DND-41 (cell line): ENCODE measurements at regions not wholly inside any gene's neighbourhood (a gene's known extent, or its start where the extent isn't known, plus 50 kb on each side); places are given as distances from the start of the nearest gene placed in this dataset.

ENCODE experiments used
- ATAC-seq: fragments of 200-7000 bp; cut with Tn5 transposase; 3 replicates; pipeline ENCODE4 v1.9.1; 2021; ENCODE audit warnings: low read depth; ENCODE audit not compliant: insufficient read depth
- DNase-seq: peaks from one replicate; pipeline ENCODE4 v3.0.0-alpha.2; 2020
- H2AFZ ChIP-seq: 2 replicates; pipeline ENCODE4 v1.6.0; 2012; ENCODE audit warnings: low read depth, low read length
- H3K27ac ChIP-seq: 2 replicates; pipeline ENCODE4 v1.5.1; 2012; ENCODE audit warnings: low read length, inconsistent platforms
- H3K27me3 ChIP-seq: fragments of 200-600 bp; sonication (generic); 2 replicates; pipeline ENCODE4 v1.6.0; 2012; ENCODE audit warnings: low read length, mild to moderate bottlenecking, inconsistent platforms; ENCODE audit not compliant: insufficient read depth, poor library complexity
- H3K36me3 ChIP-seq: 2 replicates; pipeline ENCODE4 v1.5.1; 2012; ENCODE audit warnings: low read length, inconsistent platforms; ENCODE audit not compliant: insufficient read depth
- H3K4me1 ChIP-seq: 2 replicates; pipeline ENCODE4 v1.5.1; 2012; ENCODE audit warnings: mild to moderate bottlenecking, low read length; ENCODE audit not compliant: insufficient read depth
- H3K4me2 ChIP-seq: 2 replicates; pipeline ENCODE4 v1.6.0; 2012; ENCODE audit warnings: mild to moderate bottlenecking, moderate library complexity, low read length, inconsistent platforms; ENCODE audit not compliant: insufficient read depth
- H3K4me3 ChIP-seq, 2 experiments: fragments of 200-600 bp in 1 of 2; shearing (Covaris generic) in 1 of 2; 2 replicates each; pipeline ENCODE4 v1.5.1; 2012 to 2016; ENCODE audit warnings: inconsistent platforms in 2 of 2, low read length in 2 of 2, mild to moderate bottlenecking in 2 of 2, low read depth in 1 of 2, moderate library complexity in 1 of 2
- H3K79me2 ChIP-seq: 2 replicates; pipeline ENCODE4 v1.6.0; 2012; ENCODE audit warnings: low read length, inconsistent platforms; ENCODE audit not compliant: insufficient read depth
- H3K9ac ChIP-seq: 2 replicates; pipeline ENCODE4 v1.6.0; 2012; ENCODE audit warnings: low read depth, mild to moderate bottlenecking, inconsistent platforms, low read length, moderate library complexity
- H3K9me3 ChIP-seq: 2 replicates; pipeline ENCODE4 v1.5.1; 2012; ENCODE audit warnings: low read length, moderate library complexity, mild to moderate bottlenecking, inconsistent platforms; ENCODE audit not compliant: insufficient read depth, severe bottlenecking
- H4K20me1 ChIP-seq: 2 replicates; pipeline ENCODE4 v1.6.0; 2012; ENCODE audit warnings: low read length; ENCODE audit not compliant: insufficient read depth
- CTCF ChIP-seq: IDR thresholded peaks from 2 replicates; pipeline ENCODE4 v1.5.1; 2012; ENCODE audit warnings: borderline replicate concordance, low read length, moderate library complexity, mild to moderate bottlenecking; ENCODE audit not compliant: poor library complexity, severe bottlenecking; ENCODE audit errors: extremely low read depth
- EZH2 ChIP-seq: IDR thresholded peaks from 3 replicates; pipeline ENCODE4 v1.6.1; 2012; ENCODE audit warnings: borderline replicate concordance, low read depth, mild to moderate bottlenecking, moderate library complexity, low read length, inconsistent platforms; ENCODE audit not compliant: severe bottlenecking

DNA sequence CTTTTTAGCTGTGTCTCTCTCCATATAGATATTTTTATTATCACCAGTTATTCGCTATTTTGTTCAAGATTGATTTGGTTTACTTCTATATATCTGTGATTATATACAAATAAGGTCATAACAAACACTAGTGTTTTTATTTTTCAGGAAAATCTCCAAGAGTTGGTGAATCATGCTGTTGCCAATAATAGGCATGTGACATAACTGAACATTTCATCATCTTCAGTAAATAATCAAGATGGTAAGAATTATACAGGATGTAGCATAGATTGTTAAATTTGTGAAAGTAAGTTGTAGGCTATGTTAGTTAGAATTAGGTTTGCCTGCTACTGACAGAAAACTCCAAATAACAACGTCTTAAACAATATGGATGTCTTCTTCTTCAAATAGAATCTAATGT, 240.9 kb upstream of the PDE3A start:
- no peak for TF ChIP-seq EZH2
- no peak for TF ChIP-seq CTCF
- Histone ChIP-seq H2AFZ (no peak overlapping the region), H3K9ac (no peak overlapping the region), H3K4me3 (no peak overlapping the region), H3K4me2 (no peak overlapping the region), H3K27ac (no peak overlapping the region), H3K4me1 (no peaks in the 10 kb centered on the region), H4K20me1 (no peaks in the 10 kb centered on the region), H3K27me3 (peaks cover 5% of the 10 kb centered on the region), H3K9me3 (no peaks in the 10 kb centered on the region), H3K79me2 (no peaks in the 10 kb centered on the region), H3K36me3 (no peaks in the 10 kb centered on the region)
- no peak for DNase-seq
- ATAC-seq = no peak

GRCh38 chr12:20128928-20129327, 239.4 kb upstream of the PDE3A start:
- Histone ChIP-seq H3K4me3 (no peak overlapping the region), H3K4me1 (no peaks in the 10 kb centered on the region), H3K27ac (no peak overlapping the region), H3K9me3 (no peaks in the 10 kb centered on the region), H4K20me1 (no peaks in the 10 kb centered on the region), H3K27me3 (peaks cover 2% of the 10 kb centered on the region), H3K36me3 (no peaks in the 10 kb centered on the region), H3K4me2 (no peak overlapping the region), H2AFZ (no peak overlapping the region), H3K79me2 (no peaks in the 10 kb centered on the region), H3K9ac (no peak overlapping the region)
- DNase-seq (no peak), ATAC-seq (no peak)
- no peak for TF ChIP-seq CTCF
- TF ChIP-seq EZH2 = no peak

DNA sequence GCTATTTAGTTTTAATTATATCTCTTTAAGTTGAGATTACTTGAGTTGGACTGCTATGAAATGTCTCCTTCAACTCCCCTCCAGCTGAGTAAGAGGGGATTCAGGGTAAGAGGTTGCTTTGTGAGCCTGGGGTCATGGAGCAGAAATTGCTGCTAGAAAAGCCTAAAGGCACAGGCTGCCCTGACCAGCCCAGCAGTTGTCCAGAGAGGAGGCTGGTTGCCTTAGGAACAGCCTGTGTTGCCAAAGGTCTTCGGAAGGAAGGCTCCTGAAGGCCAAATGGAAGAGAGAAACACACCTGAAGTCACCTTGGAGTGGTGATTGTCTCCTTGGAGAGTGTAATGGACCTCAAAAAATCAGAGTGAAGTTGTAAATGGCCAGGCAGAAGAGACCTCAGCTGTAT, 235.5 kb upstream of the PDE3A start:
- Histone ChIP-seq H3K27me3 (no peaks in the 10 kb centered on the region), H4K20me1 (no peaks in the 10 kb centered on the region), H3K4me1 (no peaks in the 10 kb centered on the region), H3K4me2 (no peak overlapping the region), H3K79me2 (no peaks in the 10 kb centered on the region), H3K9ac (no peak overlapping the region), H3K27ac (no peak overlapping the region), H2AFZ (no peak overlapping the region), H3K9me3 (no peaks in the 10 kb centered on the region), H3K36me3 (no peaks in the 10 kb centered on the region), H3K4me3 (no peak overlapping the region)
- DNase-seq = no peak
- TF ChIP-seq EZH2 = no peak
- TF ChIP-seq CTCF = no peak
- no peak for ATAC-seq

- Histone ChIP-seq H4K20me1 (no peaks in the 10 kb centered on the region), H3K27me3 (no peaks in the 10 kb centered on the region), H3K9ac (no peak overlapping the region), H3K79me2 (no peaks in the 10 kb centered on the region), H3K4me3 (no peak overlapping the region), H3K4me1 (no peaks in the 10 kb centered on the region), H3K36me3 (no peaks in the 10 kb centered on the region), H2AFZ (no peak overlapping the region), H3K27ac (no peak overlapping the region), H3K9me3 (no peaks in the 10 kb centered on the region), H3K4me2 (no peak overlapping the region)
- no peak for ATAC-seq
- TF ChIP-seq EZH2 = no peak
- no peak for TF ChIP-seq CTCF
- no peak for DNase-seq
Measured at GRCh38 chr12:20134652-20135051, 233.7 kb upstream of the PDE3A start.
